ENCODE measurements at regions not wholly inside any gene's neighbourhood (a gene's known extent, or its start where the extent isn't known, plus 50 kb on each side); places are given as distances from the start of the nearest gene placed in this dataset.
"Not testable (repeated sequence)": the region's sequence is repeated elsewhere in the genome, so short reads cannot be mapped to it uniquely, and the experiment has no call there.

DNA sequence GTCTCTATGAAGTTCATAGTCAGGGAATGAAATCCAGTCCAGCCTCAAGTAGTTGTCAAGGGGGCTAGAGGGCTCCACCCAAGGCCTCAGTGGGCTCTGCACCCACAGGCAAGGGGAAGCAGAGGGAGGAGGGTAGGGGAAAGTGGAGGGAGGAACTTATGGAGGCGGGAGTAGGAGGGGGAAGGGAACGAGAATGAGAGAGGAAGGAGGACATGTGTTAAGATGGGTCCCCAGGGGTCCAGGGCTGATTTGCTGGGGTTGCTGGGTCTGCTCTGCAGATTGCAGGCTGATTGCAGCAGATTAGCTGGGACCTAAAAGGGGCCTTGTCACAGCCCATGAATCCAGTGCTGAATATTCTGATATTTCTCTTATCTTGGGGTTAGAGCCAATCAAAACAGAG is 166.9 kb upstream of the IL12B start:
- DNase-seq (ENCODE audit: low read depth), result no peak

DNA sequence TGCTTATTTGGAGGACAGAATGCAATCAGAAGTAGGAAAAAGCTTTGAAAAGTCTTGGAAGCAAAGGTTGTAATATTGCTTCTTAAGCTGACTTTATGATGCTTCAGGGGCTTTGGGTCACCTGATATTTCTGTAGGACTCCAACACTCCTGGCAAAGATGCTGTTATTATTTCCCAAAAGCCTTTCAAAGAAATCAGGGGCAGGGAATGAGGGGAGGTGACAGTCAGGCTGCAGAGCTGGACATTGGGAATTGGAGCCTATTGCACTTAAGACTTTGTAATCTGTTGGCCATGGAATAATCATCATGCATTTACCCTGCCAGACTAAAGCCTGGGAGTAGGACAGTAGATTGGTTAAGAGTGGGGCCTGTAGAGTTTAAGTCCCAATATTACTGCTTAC is 168.3 kb upstream of the IL12B start:
- DNase-seq (ENCODE audit: low read depth), result no peak

DNA sequence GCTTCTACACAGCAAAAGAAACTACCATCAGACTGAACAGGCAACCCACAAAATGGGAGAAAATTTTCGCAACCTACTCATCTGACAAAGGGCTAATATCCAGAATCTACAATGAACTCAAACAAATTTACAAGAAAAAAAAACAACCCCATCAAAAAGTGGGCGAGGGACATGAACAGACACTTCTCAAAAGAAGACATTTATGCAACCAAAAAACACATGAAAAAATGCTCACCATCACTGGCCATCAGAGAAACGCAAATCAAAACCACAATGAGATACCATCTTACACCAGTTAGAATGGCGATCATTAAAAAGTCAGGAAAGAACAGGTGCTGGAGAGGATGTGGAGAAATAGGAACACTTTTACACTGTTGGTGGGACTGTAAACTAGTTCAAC is 171.8 kb upstream of the IL12B start:
- DNase-seq (ENCODE audit: low read depth), result not testable (repeated sequence)

DNA sequence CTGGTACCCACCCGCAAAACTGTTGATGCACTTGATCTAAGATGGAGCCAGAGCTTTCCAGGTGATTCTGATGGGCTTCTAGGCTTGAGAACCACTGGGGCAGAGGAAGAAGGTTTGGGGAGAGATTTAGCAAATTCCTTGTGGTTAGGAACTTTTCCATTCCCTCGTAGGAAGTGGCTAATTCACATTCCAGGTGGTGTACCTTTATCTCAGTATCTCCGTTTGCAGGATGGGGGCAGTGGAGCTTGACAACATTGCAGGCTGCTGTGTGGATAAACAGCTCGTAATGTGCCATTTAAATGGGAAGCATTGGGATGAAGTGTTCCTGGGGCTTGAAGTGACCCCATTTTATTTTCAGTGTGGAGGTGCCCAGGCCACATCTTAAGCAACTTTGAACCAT is 172.9 kb upstream of the IL12B start:
- DNase-seq (ENCODE audit: low read depth), result no peak

DNA sequence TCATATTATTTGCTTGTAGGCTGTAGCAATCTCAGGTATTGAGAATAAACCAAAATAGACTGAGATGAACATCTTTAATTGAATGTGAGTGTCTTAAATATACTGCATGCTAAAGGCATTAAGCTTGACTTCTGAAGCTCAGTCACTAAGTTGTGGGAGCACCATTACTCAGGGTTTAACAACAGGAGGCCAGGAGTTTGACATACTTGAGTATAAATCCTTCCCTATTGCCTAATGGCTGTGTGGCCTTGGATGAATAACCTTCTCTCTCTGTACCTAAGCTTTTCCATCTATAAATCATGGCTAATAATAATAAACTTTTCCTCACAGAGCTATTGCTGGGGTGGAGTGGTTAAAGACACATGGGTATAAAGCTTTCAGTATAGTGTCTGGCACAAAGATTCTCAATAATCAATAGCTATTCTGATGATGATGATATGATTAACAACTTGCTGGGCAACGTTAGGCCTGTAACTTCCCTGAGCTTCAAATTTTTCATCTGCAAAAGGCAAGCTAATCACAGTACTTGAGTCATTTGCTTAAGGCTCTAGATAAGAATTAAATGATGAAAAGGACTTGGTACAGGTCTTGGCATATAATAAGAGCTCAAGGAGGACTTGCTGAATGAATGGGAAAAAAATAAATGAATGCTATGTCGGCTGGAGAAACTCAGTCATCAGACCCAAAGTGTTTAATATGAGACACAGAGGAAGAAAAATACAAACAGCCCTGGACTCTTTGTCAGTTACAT is 174.0 kb upstream of the IL12B start:
- DNase-seq (ENCODE audit: low read depth), result no peak

DNA sequence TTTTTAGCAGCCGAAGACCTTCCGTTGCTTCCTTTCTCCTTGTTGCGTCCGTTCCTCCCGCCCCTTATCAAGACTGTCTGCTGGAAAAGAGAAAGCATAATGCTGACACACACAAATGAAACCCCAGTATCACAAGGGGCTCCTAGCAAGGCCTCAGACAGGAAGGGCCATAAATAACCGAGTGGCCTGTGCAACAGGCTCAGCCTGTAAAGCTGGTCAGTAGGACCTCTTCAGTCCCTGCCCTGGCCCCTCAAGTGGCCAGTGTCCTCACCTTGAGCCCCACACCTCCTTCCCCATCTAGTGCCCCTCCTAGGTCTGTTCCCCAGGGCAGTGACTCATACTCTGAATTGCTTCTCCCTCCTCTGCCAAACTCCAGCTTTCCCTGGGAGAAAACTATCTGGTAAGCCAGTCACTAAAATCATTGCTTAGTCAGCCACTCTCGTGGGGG is 174.6 kb upstream of the IL12B start:
- peak; percentile 30 for DNase-seq (ENCODE audit: low read depth)

DNA sequence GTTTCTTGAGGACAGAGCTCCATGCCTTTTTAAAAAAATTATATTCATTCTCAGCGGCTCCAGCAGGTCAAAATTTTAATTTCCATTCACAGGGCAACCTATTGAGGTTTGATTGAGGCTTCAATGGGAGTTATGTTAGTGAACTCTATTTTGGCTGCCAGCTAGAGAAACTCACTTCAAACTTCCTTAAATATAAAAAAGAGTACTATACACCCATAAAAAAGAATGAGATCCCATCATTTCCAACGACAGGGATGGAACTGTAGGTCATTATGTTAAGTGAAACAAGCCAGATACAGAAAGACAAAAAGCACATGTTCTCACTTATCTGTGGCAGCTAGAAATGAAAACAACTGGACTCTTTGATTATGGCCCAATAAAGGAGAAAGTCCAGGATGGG is 176.8 kb upstream of the IL12B start:
- DNase-seq (ENCODE audit: low read depth), result no peak

DNA sequence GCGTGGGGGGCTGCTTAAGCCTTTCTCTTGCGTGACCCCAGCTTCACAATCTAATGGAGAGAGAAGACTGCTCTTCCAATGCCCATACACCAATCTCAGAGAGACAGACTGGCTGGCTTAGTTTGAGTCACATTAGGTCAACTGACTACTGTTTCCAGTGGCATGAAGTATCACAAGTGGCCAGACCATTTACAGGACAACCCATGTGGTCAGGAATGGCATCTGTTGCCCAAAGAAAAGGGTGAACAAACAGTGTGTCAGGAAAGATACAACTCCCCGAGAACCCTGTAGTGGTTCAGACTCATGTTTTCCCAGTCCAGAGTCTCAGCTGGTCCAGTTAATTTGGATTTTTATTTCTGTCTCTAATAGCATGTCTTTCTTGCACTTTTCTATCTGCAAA is 177.4 kb upstream of the IL12B start:
- peak; percentile 74 for DNase-seq (ENCODE audit: low read depth)

DNA sequence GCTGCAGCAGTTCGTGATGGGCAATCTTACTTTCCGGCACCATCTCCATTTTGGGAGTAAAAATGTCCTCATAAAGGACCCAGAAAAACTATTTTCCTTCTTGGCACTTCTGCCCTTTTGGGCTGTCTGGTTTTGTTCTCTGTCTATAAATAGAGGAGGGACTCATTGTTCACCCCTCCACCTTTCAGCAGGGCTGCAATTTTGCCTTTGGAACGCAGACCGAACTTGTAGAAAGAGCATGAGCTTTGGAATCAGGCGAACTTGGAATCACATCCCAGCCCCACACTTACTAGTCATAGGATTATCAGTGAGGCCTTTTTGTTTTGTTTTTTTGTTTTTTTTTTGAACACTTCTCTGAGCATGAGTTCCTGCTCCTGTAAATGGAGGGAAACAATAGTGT is 178.1 kb upstream of the IL12B start:
- no peak for DNase-seq (ENCODE audit: low read depth)

DNA sequence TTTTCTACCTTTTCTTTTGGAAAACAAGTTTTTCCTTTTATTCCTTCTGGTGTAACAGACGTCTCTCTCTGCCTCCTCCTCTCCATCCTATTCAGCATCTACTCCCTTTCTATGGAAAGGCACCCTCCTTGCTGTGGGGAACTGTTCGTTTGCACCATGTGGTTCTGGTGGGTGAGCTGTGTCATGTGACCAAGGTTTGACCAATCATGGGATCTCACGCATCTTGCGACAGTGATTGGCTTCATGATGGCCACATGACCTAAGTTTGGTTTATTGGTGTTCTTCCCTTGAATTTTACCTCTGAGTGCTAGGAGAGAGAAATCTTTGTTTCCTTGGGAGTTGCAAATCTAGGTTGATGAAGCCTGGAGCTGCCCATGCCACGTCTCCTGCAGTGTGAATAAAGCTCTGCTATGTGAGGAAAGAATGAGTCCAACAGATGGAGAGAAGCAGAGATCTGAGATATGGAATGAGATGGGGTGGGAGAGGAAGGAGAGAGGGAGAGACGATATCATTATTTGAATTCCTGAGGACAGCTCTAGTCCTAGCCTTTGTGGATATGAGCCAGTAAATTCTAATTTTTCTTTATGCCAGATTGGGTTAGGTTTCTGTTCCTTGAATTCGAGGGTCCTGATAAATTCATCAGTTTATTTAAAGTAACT is 178.8 kb upstream of the IL12B start:
- no peak for DNase-seq (ENCODE audit: low read depth)

DNA sequence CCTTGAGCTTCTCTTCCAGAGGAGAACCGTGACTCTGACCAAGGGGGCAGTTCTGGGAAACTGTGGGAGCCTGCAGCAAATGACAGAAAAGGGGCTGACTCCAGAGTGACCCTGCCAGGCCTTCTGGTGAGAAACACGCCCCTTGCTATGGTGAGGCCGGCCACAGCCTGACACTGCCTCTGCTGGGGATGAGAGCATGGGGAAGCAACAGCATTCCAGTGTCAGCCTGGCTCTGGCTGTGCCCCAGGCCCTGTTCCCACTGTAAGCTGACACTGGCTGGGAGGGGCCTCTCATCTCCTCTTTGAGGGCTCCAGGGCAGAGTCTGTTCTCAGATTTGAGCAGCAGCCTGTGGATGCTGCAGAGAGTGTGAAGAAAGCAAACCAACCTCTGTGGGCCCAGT is 180.0 kb upstream of the IL12B start:
- peak; percentile 94 for DNase-seq (ENCODE audit: low read depth)

DNA sequence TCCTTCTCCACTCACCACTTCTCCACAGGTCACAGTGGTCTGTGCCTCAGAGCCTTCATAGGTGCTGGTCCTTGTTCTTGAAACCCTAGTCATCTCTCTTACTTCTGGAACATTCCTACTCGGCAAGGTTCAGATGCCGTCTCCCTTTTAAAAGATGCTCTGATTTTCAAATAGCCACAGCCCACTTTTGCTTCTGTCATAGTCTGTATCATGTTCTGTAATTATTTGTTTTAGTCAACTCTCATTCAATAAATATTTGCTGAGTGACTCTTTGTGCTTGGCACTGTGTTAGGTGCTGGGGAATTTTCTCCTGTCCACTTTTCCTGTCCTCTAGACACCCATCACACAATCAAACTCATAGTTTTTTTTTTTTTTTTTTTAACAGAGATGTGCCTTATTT is 181.3 kb upstream of the IL12B start:
- no peak for DNase-seq (ENCODE audit: low read depth)

DNA sequence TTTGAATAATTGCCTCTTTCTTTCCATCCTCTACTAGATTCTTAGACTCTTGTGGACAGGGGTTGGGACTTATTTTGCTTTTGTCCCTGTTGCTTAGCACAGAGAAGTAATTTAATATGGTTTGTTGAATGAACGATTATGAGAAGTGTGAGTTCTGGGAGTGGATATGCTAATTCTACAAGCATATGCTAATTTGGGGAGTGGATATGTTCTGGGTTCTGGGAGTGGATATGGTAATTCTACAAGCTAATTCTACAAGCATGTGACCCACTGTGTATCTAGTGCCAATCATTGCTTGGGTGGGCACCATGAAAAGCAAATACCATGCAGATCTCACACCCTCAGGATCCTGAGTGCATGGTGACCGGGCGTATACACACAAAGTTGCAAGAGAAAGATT is 181.8 kb upstream of the IL12B start:
- DNase-seq (ENCODE audit: low read depth), result no peak

DNA sequence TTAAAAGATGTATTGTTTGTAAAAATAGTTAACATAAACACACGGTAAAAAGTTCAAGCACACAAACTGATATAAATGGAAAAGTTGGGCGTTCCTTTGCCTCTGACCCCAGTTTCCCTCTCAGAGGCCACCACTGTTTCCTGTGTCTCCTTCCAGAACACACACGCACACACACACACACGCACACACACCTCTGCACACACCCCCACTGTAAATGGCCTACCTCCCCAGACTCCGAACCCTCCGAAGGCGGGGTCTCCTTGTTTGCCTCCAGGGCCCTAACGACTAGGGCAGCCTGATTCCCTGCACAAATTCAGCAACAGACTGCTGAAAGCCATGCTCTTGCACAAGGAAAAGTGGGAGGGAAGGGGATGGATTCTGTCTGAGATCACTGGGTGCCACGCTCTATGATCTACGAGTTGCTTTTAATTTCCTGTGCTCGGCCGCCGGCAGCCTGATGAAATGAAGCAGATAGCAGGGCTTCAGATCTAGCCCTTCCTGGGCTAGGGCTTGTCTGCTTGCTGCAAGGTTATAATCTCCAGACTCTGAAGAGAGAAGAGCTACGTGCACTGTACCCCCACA is 184.0 kb upstream of the IL12B start:
- no peak for DNase-seq (ENCODE audit: low read depth)

DNA sequence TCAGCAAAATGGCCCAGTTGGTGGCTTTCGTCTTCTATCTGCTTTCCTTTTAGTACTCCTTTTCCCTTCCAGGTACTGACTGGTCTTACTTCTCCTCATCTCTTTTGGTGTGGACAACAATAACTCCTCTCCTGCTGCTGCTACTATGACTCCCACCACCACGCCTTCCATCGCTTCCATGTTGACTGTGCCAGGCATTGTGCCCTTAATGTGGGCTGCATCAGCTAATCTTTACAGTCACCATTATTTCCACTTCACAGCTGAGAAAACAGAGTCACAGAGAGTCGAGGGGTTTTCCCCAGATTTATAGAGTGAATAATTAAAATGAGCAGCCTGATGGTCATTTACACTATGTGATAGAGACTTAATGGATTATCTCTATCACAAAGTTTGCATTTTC is 184.9 kb upstream of the IL12B start:
- DNase-seq (ENCODE audit: low read depth), result no peak

DNA sequence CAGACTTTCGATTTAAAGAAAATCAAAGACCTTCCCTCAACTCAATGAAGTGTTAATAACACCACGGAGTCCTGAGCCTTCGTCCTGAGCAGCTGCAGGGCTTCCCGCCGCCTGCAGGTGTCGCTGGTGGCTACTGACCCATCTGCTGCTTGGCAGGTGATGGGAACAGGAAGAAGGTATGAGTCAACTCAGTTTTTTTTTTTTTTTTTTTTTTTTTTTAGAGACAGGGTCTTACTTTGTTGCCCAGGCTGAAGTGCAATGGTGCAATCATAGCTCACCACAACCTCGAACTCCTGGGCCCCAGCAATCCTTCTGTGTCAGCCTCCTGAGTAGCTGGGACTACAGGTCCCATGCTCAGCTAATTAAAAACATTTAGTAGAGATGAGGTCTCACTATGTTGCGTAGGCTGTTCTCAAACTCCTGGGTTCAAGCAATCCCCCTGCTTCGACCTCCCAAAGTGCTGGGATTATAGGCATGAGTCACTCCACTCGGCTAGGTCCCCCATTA is 185.7 kb upstream of the IL12B start:
- peak; percentile 62 for DNase-seq (ENCODE audit: low read depth)

DNA sequence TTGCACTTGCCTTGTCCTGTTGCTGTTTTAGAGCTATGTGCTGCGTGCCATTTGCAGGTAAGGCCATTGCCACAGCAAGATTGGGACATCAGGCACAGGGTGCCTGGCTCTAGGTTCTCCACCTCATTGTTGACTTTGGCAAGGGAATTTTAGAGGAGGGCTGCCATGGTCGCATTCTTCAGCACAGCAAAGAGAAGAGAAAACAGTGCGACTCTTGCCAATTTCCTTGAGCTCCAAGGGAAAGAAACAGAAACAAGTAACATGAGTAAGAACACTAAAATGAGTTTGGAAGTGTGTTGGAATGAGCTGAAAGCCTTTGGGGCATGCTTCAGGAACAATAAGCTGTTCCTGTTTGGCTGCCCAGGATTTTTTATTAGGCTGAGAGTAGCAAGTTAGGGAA is 188.1 kb upstream of the IL12B start:
- DNase-seq (ENCODE audit: low read depth), result no peak

DNA sequence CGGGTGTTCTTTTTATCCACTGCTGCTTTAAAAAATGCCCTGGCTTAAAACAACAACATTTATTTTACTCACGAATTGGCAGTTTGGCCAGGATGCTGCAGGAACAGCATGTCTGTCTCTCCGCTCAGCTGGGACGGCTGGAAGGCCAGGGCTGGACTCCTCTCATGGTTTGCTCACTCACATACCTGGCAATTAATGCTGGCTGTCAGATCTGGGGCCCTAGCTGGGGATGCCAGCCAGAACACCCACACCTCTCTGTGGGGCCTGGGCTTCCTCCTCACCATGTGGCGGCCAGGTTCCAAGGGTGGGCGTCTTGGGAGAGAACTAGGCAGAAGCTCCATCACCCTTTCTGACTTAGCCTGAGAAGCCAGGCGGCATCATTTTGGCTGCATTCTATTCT is 189.1 kb upstream of the IL12B start:
- DNase-seq (ENCODE audit: low read depth), result no peak

DNA sequence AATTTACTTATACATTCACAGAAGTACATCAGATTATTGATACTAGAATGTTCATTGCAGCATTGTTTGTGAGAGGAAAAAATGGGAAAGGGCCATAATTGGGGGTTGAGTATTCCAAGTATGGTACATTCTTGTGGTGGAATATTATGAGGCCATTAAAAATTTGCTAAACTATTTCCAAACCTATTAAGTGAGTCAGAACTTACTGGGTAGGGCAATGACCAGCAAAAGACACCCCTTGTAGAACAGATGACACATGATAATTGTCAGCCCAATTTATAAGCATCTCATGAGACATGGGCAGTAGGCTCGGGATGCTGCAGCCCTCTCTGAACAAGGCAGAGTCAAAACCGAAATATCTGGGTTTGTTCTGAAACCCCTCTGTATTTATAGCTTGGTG is 192.6 kb upstream of the IL12B start:
- DNase-seq (ENCODE audit: low read depth), result no peak

DNA sequence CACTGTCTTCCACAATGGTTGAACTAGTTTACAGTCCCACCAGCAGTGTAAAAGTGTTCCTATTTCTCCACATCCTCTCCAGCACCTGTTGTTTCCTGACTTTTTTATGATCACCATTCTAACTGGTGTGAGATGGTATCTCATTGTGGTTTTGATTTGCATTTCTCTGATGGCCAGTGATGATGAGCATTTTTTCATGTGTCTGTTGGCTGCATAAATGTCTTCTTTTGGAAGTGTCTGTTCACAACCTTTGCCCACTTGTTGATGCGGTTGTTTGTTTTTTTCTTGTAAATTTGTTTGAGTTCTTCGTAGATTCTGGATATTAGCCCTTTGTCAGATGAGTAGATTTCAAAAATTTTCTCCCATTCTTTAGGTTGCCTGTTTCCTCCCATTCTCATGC is 194.0 kb upstream of the IL12B start:
- DNase-seq (ENCODE audit: low read depth), result not testable (repeated sequence)

DNA sequence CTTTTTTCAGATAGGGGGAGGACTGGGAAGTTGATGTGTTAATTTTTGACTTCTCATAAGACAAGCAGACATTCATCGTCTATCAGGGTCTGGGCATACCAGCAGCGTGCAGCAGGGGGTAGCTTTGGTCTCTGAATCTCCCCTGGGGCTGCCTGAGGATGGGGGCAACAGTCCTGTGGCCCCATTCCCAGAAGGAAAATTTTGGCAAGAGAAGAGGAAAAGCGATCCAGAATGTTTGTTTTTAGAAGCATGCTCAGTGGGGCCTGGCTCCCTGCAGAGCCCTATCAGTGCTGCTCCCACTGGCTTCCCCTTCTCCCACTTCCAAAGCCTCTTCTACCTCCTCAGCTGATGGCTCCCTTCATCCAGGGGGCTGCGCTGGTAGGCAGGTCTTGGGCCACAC is 194.8 kb upstream of the IL12B start:
- no peak for DNase-seq (ENCODE audit: low read depth)

DNA sequence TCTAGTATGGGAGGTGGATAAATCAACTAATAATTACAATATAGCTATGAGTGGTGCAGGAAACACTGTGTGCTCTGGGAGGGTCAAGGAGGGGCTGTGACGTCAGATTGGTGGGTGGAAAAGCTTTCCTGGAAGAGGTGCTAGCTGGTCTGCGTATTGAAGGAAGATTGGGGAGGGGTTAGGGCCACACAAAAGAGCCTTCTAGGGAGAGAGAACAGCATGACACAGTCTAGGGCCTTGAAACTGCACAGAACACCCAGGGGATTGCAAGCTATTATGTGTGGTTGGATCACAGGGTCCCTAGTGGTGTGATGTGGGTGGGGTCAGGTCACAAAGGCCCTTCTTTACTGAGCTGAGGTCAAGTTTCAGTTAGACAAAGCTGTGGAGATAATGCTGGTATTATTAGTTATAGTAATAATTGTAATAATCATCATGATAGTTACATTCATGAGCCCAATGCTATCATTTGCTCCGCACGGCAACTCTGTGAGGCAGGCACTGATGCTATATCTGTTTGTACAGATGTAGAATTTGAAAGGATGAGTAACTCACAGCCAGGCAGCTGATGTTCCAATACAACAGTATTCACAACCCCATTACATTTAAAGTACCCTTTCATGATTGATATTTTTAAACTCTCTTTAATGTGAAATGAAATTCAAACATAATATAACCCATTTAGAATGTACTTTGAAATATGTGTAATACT is 197.4 kb upstream of the IL12B start:
- DNase-seq (ENCODE audit: low read depth), result no peak

All from myocyte (in vitro differentiated cells).